ENCODE measurements at regions not wholly inside any gene's neighbourhood (a gene's known extent, or its start where the extent isn't known, plus 50 kb on each side); places are given as distances from the start of the nearest gene placed in this dataset.

DNA sequence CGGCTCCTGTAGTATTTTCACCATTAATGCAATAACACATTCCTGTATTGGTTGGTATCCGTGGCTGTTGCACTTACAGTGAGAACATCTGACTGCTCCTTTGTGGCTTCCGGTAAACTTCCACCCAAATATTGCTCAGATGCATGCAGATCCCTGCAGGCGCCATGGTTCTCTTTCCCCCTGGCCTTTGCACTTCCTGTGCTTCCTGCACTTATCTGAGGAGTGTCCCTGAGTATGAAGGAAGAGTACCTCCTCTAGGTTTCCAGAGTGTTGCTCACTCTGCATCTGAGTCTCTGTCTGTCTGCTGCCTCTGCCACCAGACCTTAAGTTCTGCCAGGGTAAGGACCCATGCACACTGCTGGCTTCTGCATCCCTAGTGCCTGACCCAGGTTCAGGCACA lies 117.2 kb upstream of the SLC34A2 start:
- Histone ChIP-seq H3K4me3 (ENCODE audit: low read depth in 1 of 2, low read length in 2 of 2) (no peak overlapping the region), H3K27me3 (ENCODE audit: control insufficient read depth in 1 of 2, insufficient read depth in 2 of 2, low read length in 2 of 2) (no peaks in the 10 kb centered on the region), H3K27ac (ENCODE audit: low read depth, low read length) (no peak overlapping the region), H3K9ac (ENCODE audit: low read depth in 1 of 2, low read length in 2 of 2) (no peak overlapping the region), H3K9me3 (ENCODE audit: control insufficient read depth in 1 of 2, low read length in 2 of 2) (no peaks in the 10 kb centered on the region), H3K4me1 (ENCODE audit: control insufficient read depth in 1 of 2, insufficient read depth in 2 of 2, low read length in 2 of 2) (peaks cover 35 to 41% of the 10 kb centered on the region in 2 donors), H3K36me3 (ENCODE audit: control insufficient read depth in 1 of 2, insufficient read depth in 2 of 2, low read length in 2 of 2) (no peaks in the 10 kb centered on the region)

- H3K27me3 ChIP-seq (ENCODE audit: control insufficient read depth in 1 of 2, insufficient read depth in 2 of 2, low read length in 2 of 2), result no peaks in the 10 kb centered on the region
- no peak overlapping the region for H3K9ac ChIP-seq (ENCODE audit: low read depth in 1 of 2, low read length in 2 of 2)
- H3K9me3 ChIP-seq (ENCODE audit: control insufficient read depth in 1 of 2, low read length in 2 of 2), result no peaks in the 10 kb centered on the region
- peaks cover 37 to 41% of the 10 kb centered on the region in 2 donors for H3K4me1 ChIP-seq (ENCODE audit: control insufficient read depth in 1 of 2, insufficient read depth in 2 of 2, low read length in 2 of 2)
- H3K4me3 ChIP-seq (ENCODE audit: low read depth in 1 of 2, low read length in 2 of 2), result no peak overlapping the region
- H3K36me3 ChIP-seq (ENCODE audit: control insufficient read depth in 1 of 2, insufficient read depth in 2 of 2, low read length in 2 of 2), result no peaks in the 10 kb centered on the region
- no peak overlapping the region for H3K27ac ChIP-seq (ENCODE audit: low read depth, low read length)
These were observed 116.4 kb upstream of the SLC34A2 start for GRCh38 chr4:25539241-25539640.

DNA sequence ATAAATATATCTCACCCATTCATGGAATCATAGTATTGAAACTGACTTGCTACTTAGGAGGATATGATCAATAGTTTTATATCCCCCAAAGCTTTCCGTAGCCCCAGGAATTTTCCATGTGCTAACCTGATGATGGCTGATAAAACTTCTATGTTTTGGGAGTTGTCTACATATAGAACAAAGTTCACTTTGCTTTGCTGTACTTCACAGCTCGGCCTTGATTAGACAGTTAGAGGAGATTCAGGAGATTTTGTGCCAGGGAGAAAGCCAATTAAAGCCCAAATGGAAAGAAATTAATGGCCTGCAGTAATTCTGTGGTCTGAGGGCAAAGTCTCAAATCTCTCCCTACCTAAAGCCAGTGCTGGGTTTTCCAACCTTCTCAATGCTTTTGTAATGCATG lies 114.9 kb upstream of the SLC34A2 start:
- Histone ChIP-seq H3K27me3 (ENCODE audit: control insufficient read depth in 1 of 2, insufficient read depth in 2 of 2, low read length in 2 of 2) (no peaks in the 10 kb centered on the region), H3K9me3 (ENCODE audit: control insufficient read depth in 1 of 2, low read length in 2 of 2) (no peaks in the 10 kb centered on the region), H3K9ac (ENCODE audit: low read depth in 1 of 2, low read length in 2 of 2) (no peak overlapping the region), H3K4me3 (ENCODE audit: low read depth in 1 of 2, low read length in 2 of 2) (no peak overlapping the region), H3K27ac (ENCODE audit: low read depth, low read length) (no peak overlapping the region), H3K36me3 (ENCODE audit: control insufficient read depth in 1 of 2, insufficient read depth in 2 of 2, low read length in 2 of 2) (no peaks in the 10 kb centered on the region), H3K4me1 (ENCODE audit: control insufficient read depth in 1 of 2, insufficient read depth in 2 of 2, low read length in 2 of 2) (peaks cover 31 to 39% of the 10 kb centered on the region in 2 donors)

- peaks cover 8 to 21% of the 10 kb centered on the region in 2 donors for H3K4me1 ChIP-seq (ENCODE audit: control insufficient read depth in 1 of 2, insufficient read depth in 2 of 2, low read length in 2 of 2)
- no peaks in the 10 kb centered on the region for H3K27me3 ChIP-seq (ENCODE audit: control insufficient read depth in 1 of 2, insufficient read depth in 2 of 2, low read length in 2 of 2)
- no peak overlapping the region for H3K27ac ChIP-seq (ENCODE audit: low read depth, low read length)
- H3K36me3 ChIP-seq (ENCODE audit: control insufficient read depth in 1 of 2, insufficient read depth in 2 of 2, low read length in 2 of 2), result no peaks in the 10 kb centered on the region
- no peaks in the 10 kb centered on the region for H3K9me3 ChIP-seq (ENCODE audit: control insufficient read depth in 1 of 2, low read length in 2 of 2)
- no peak overlapping the region for H3K9ac ChIP-seq (ENCODE audit: low read depth in 1 of 2, low read length in 2 of 2)
- no peak overlapping the region for H3K4me3 ChIP-seq (ENCODE audit: low read depth in 1 of 2, low read length in 2 of 2)
These were observed 108.3 kb upstream of the SLC34A2 start for GRCh38 chr4:25547343-25547742.

DNA sequence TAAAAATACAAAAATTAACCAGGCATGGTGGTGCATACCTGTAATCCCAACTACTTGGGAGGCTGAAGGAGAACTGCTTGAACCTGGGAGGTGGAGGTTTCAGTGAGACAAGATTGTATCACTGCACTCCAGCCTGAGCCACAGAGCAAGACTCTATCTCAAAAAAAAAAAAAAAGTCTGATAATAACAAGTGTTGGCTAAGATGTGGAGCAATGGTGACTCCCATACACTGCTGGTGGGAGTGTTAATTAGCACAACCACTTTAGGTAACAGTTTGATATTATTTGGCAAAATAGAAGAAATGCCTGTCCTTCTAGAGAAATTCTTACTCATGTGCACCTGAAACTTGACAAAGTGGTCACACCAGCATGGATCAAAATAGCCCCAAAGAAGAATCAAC lies 106.2 kb upstream of the SLC34A2 start:
- Histone ChIP-seq H3K27me3 (ENCODE audit: control insufficient read depth in 1 of 2, insufficient read depth in 2 of 2, low read length in 2 of 2) (no peaks in the 10 kb centered on the region), H3K9me3 (ENCODE audit: control insufficient read depth in 1 of 2, low read length in 2 of 2) (no peaks in the 10 kb centered on the region), H3K27ac (ENCODE audit: low read depth, low read length) (no peak overlapping the region), H3K4me1 (ENCODE audit: control insufficient read depth in 1 of 2, insufficient read depth in 2 of 2, low read length in 2 of 2) (peaks cover 14 to 30% of the 10 kb centered on the region in 2 donors), H3K4me3 (ENCODE audit: low read depth in 1 of 2, low read length in 2 of 2) (no peak overlapping the region), H3K9ac (ENCODE audit: low read depth in 1 of 2, low read length in 2 of 2) (no peak overlapping the region), H3K36me3 (ENCODE audit: control insufficient read depth in 1 of 2, insufficient read depth in 2 of 2, low read length in 2 of 2) (no peaks in the 10 kb centered on the region)

DNA sequence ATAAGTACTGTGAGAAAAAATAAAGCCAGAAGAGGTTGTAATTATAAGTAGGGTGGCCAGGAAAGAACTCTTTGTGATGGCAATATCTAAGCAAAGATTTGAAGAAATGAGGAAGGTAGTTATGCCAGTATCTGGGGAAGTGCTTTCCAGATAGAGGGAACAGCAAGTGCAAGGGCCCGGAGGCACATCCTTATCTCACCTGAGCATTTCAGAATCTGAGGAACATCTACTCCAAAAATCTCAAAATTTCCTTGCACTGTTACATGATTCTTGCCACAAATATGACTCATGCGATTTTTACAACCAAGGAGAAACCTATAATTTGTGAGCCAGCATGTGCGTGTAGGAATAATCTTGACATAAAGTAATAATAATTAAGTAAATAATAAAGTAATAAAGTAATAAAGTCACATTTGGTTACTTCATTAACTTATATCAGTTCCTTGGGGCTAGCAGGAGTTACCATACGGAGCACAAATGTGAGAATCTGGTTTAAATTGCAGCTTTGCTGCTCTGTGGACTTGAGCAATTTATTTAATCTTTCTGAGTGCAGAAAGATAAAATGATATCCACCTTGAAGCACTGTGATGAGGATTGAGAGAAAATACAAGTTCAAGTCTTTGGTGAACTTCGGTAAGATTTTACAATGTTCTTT lies 105.1 kb upstream of the SLC34A2 start:
- Histone ChIP-seq H3K27ac (ENCODE audit: low read depth, low read length) (no peak overlapping the region), H3K9ac (ENCODE audit: low read depth in 1 of 2, low read length in 2 of 2) (no peak overlapping the region), H3K36me3 (ENCODE audit: control insufficient read depth in 1 of 2, insufficient read depth in 2 of 2, low read length in 2 of 2) (no peaks in the 10 kb centered on the region), H3K4me3 (ENCODE audit: low read depth in 1 of 2, low read length in 2 of 2) (no peak overlapping the region), H3K4me1 (ENCODE audit: control insufficient read depth in 1 of 2, insufficient read depth in 2 of 2, low read length in 2 of 2) (peaks cover 14 to 26% of the 10 kb centered on the region in 2 donors), H3K27me3 (ENCODE audit: control insufficient read depth in 1 of 2, insufficient read depth in 2 of 2, low read length in 2 of 2) (no peaks in the 10 kb centered on the region), H3K9me3 (ENCODE audit: control insufficient read depth in 1 of 2, low read length in 2 of 2) (no peaks in the 10 kb centered on the region)

- Histone ChIP-seq H3K27ac (ENCODE audit: low read depth, low read length) (no peak overlapping the region), H3K4me3 (ENCODE audit: low read depth in 1 of 2, low read length in 2 of 2) (no peak overlapping the region), H3K9me3 (ENCODE audit: control insufficient read depth in 1 of 2, low read length in 2 of 2) (no peaks in the 10 kb centered on the region), H3K9ac (ENCODE audit: low read depth in 1 of 2, low read length in 2 of 2) (no peak overlapping the region), H3K4me1 (ENCODE audit: control insufficient read depth in 1 of 2, insufficient read depth in 2 of 2, low read length in 2 of 2) (peaks cover 14 to 26% of the 10 kb centered on the region in 2 donors), H3K36me3 (ENCODE audit: control insufficient read depth in 1 of 2, insufficient read depth in 2 of 2, low read length in 2 of 2) (no peaks in the 10 kb centered on the region), H3K27me3 (ENCODE audit: control insufficient read depth in 1 of 2, insufficient read depth in 2 of 2, low read length in 2 of 2) (no peaks in the 10 kb centered on the region)
These were observed 104.0 kb upstream of the SLC34A2 start for GRCh38 chr4:25551605-25552004.

DNA sequence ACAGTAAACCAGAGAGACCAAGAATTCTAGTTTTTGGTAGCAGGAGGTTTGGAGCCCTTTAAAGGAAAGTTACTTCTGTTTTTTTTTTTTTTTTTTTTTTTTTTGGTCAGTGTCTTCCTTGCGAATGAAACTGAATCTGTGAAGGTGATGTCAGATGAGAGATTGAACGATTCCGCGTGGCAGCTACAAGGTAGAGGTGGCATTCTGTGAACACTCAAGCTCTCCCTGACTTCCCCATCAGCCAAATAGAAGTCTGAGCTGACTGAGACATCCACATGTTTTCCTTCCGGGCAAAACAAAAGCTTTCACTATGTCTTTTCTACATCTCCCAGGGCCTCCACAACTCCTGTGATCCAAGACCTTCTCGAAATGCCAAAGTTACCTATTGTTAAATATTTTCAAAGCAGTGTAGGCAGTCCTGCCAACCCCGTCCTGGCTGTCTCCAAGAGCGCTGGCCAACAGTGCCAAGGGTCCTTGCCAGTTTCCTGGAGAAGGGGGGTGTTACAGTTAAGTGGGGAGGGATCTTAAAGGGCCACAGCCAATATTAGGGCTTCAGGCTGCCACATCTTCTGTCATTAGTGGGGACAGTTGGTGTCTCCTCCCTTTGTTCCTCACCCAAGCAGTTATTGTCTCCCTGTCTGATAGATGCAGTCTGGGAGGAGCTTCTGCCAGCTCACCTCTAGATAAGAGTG lies 102.9 kb upstream of the SLC34A2 start:
- H3K27me3 ChIP-seq (ENCODE audit: control insufficient read depth in 1 of 2, insufficient read depth in 2 of 2, low read length in 2 of 2), result no peaks in the 10 kb centered on the region
- peak overlapping the region in 1 of 2 donors; percentile 3 for H3K4me3 ChIP-seq (ENCODE audit: low read depth in 1 of 2, low read length in 2 of 2)
- peak overlapping the region; percentile 2 for H3K27ac ChIP-seq (ENCODE audit: low read depth, low read length)
- no peaks in the 10 kb centered on the region for H3K36me3 ChIP-seq (ENCODE audit: control insufficient read depth in 1 of 2, insufficient read depth in 2 of 2, low read length in 2 of 2)
- peaks cover 9 to 22% of the 10 kb centered on the region in 2 donors for H3K4me1 ChIP-seq (ENCODE audit: control insufficient read depth in 1 of 2, insufficient read depth in 2 of 2, low read length in 2 of 2)
- no peaks in the 10 kb centered on the region for H3K9me3 ChIP-seq (ENCODE audit: control insufficient read depth in 1 of 2, low read length in 2 of 2)
- H3K9ac ChIP-seq (ENCODE audit: low read depth in 1 of 2, low read length in 2 of 2), result peak overlapping the region; percentile 7 to 29

DNA sequence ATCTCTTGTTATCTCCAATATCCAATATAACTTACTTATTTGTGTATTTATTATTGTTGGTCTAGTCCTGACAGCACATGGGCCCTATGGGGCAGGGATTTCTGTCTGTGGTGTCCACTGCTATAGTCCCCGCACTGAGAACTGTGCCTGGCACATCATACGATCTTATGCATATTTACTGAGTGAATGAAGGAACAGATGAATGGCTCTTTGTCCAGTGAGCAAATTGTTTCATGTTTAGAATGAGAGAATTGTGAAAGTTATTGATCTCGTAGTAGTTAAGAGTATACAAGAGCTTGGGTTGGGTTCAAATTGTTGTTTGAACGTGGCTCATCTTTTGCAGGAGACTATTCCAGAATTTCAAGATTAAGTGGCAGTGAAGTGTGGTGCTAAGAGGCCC lies 96.1 kb upstream of the SLC34A2 start:
- H3K36me3 ChIP-seq (ENCODE audit: control insufficient read depth in 1 of 2, insufficient read depth in 2 of 2, low read length in 2 of 2), result no peaks in the 10 kb centered on the region

GRCh38 chr4:25560605-25561004 lies 95.0 kb upstream of the SLC34A2 start:
- H3K4me1 ChIP-seq (ENCODE audit: control insufficient read depth in 1 of 2, insufficient read depth in 2 of 2, low read length in 2 of 2), result peaks cover 8% of the 10 kb centered on the region in 2 donors
- no peak overlapping the region for H3K4me3 ChIP-seq (ENCODE audit: low read depth in 1 of 2, low read length in 2 of 2)
- no peak overlapping the region for H3K27ac ChIP-seq (ENCODE audit: low read depth, low read length)
- no peaks in the 10 kb centered on the region for H3K9me3 ChIP-seq (ENCODE audit: control insufficient read depth in 1 of 2, low read length in 2 of 2)
- H3K36me3 ChIP-seq (ENCODE audit: control insufficient read depth in 1 of 2, insufficient read depth in 2 of 2, low read length in 2 of 2), result no peaks in the 10 kb centered on the region
- H3K27me3 ChIP-seq (ENCODE audit: control insufficient read depth in 1 of 2, insufficient read depth in 2 of 2, low read length in 2 of 2), result no peaks in the 10 kb centered on the region
- no peak overlapping the region for H3K9ac ChIP-seq (ENCODE audit: low read depth in 1 of 2, low read length in 2 of 2)

More for the DNA sequence above, 96.1 kb upstream of the SLC34A2 start:
- H3K27ac ChIP-seq (ENCODE audit: low read depth, low read length), result no peak overlapping the region
- H3K9ac ChIP-seq (ENCODE audit: low read depth in 1 of 2, low read length in 2 of 2), result no peak overlapping the region
- H3K27me3 ChIP-seq (ENCODE audit: control insufficient read depth in 1 of 2, insufficient read depth in 2 of 2, low read length in 2 of 2), result no peaks in the 10 kb centered on the region
- peaks cover 8 to 9% of the 10 kb centered on the region in 2 donors for H3K4me1 ChIP-seq (ENCODE audit: control insufficient read depth in 1 of 2, insufficient read depth in 2 of 2, low read length in 2 of 2)
- H3K4me3 ChIP-seq (ENCODE audit: low read depth in 1 of 2, low read length in 2 of 2), result no peak overlapping the region
- no peaks in the 10 kb centered on the region for H3K9me3 ChIP-seq (ENCODE audit: control insufficient read depth in 1 of 2, low read length in 2 of 2)

Measured in duodenal mucosa (tissue), 2 donors.